ENCODE measurements at regions not wholly inside any gene's neighbourhood (a gene's known extent, or its start where the extent isn't known, plus 50 kb on each side); places are given as distances from the start of the nearest gene placed in this dataset.

GRCh38 chr4:38306482-38307071 lies 346.4 kb downstream of the PTTG2 start:
- TF ChIP-seq GATA3 (IDR thresholded peaks at IDR 0.05; ENCODE audit: low read depth, low read length) (no peak), GATA2 (IDR thresholded peaks at IDR 0.05; ENCODE audit: low read depth, low read length) (no peak)

Data from SH-SY5Y (cell line).